HL-60 (cell line): ENCODE measurements at regions not wholly inside any gene's neighbourhood (a gene's known extent, or its start where the extent isn't known, plus 50 kb on each side); places are given as distances from the start of the nearest gene placed in this dataset.
"Not testable (repeated sequence)": the region's sequence is repeated elsewhere in the genome, so short reads cannot be mapped to it uniquely, and the experiment has no call there.

ENCODE experiments used
- CTCF ChIP-seq: IDR thresholded peaks from one replicate; pipeline ENCODE4 v1.5.1; 2011; ENCODE audit warnings: low read length, control low read depth, inconsistent platforms; ENCODE audit not compliant: insufficient read depth
- GABPA ChIP-seq: IDR thresholded peaks from 2 replicates; pipeline ENCODE4 v1.6.1; 2012; ENCODE audit warnings: low read depth
- POLR2AphosphoS5 ChIP-seq: IDR thresholded peaks from 2 replicates; pipeline ENCODE4 v1.6.1; 2012; ENCODE audit warnings: low read depth
- REST ChIP-seq: IDR thresholded peaks from 2 replicates; pipeline ENCODE4 v1.6.1; 2012; ENCODE audit warnings: low read depth; ENCODE audit not compliant: insufficient replicate concordance
- SPI1 ChIP-seq: IDR thresholded peaks from 2 replicates; pipeline ENCODE4 v1.6.1; 2012; ENCODE audit warnings: low read depth, mild to moderate bottlenecking, borderline replicate concordance

- not testable (repeated sequence) for TF ChIP-seq CTCF, GABPA, POLR2AphosphoS5, REST, SPI1
Measured at GRCh38 chr21:5051303-5052018, 5469.9 kb upstream of the TPTE start.
